GM12873 (cell line): ENCODE measurements at regions not wholly inside any gene's neighbourhood (a gene's known extent, or its start where the extent isn't known, plus 50 kb on each side); places are given as distances from the start of the nearest gene placed in this dataset.

ENCODE experiments used
- TF ChIP-seq, protein P1 (sequence below): IDR thresholded peaks from 2 replicates; pipeline ENCODE4 v1.5.1; 2012; ENCODE audit warnings: low read depth, mild to moderate bottlenecking, moderate library complexity, low read length, control low read depth; ENCODE audit not compliant: insufficient read depth; ENCODE audit errors: missing control alignments

DNA sequence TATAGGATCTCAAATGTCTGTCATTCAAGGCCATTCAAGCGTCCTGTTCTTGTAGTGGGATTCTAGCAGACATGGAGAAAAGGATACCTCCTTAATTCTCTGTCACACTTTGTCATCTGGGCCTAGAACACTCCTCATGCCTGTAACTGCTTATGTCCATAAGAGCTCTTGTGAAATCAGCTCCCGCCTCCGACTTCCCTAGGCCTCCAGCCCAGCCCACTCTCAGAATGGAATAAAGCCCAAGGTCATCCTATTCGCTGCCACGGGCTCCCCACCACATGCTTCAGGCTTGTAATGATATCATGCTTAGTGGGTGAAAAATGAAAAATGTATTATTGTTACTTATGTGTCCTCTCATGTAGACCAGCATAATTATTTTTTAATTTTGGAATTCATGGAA, 632.5 kb downstream of the ISL1 start:
- TF ChIP-seq, protein P1, sequence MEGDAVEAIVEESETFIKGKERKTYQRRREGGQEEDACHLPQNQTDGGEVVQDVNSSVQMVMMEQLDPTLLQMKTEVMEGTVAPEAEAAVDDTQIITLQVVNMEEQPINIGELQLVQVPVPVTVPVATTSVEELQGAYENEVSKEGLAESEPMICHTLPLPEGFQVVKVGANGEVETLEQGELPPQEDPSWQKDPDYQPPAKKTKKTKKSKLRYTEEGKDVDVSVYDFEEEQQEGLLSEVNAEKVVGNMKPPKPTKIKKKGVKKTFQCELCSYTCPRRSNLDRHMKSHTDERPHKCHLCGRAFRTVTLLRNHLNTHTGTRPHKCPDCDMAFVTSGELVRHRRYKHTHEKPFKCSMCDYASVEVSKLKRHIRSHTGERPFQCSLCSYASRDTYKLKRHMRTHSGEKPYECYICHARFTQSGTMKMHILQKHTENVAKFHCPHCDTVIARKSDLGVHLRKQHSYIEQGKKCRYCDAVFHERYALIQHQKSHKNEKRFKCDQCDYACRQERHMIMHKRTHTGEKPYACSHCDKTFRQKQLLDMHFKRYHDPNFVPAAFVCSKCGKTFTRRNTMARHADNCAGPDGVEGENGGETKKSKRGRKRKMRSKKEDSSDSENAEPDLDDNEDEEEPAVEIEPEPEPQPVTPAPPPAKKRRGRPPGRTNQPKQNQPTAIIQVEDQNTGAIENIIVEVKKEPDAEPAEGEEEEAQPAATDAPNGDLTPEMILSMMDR: no peak

DNA sequence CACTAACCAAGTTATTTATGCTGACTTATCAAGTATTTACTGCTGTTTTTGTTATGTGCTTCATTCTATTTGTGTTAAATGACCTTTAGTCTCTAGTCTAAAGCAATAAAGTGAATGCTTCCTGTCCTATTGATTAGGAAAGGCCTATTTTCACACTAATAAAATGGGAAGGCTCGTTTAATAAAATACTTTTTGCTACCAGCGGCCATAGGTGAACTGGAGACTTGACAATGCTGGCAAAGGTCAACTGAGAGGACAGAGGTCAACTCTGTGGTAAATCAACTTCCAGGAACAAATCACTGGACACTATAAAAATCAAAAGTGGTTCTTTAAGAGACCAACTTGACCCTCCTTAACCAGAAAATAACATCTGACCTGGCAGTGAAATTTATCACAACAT, 634.3 kb downstream of the ISL1 start:
- TF ChIP-seq, protein P1: no peak

DNA sequence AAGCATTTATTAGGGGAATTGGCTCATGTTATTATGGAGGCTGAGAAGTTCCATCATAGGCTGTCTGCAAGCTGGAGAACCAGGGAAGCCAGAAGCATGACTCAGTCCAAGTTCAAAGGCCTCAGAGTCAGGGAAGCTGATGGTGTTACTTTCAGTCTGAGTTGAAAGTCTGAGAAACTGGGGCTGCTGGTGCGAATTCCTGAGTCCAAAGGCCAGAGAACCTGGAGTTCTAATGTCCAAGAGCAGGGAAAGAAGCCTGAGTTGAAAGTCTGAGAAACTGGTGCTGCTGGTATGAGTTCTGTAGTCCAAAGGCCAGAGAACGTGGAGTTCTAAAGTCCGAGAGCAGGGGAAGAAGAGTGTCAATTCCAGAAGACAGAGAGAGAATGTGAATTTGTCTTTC, 641.1 kb downstream of the ISL1 start:
- TF ChIP-seq, protein P1: no peak

DNA sequence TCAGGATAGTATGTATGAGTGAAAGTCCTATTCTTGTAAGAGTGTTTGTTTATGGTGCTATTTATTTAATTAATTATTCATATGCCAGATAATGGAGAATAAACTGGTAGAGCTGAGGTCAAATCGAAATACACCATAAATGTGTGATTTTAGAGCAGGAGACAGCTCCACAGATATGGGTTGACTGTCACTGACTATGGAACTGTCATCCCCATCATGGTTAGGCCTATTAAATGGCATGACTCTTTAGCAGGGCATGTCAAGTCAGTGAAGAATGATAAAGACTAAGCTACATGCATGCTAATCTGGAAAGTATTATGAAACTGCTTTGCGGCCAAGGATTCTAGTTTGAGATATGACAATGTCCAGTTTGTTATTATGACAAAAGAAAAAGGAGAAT, 658.6 kb downstream of the ISL1 start:
- TF ChIP-seq, protein P1: no peak

DNA sequence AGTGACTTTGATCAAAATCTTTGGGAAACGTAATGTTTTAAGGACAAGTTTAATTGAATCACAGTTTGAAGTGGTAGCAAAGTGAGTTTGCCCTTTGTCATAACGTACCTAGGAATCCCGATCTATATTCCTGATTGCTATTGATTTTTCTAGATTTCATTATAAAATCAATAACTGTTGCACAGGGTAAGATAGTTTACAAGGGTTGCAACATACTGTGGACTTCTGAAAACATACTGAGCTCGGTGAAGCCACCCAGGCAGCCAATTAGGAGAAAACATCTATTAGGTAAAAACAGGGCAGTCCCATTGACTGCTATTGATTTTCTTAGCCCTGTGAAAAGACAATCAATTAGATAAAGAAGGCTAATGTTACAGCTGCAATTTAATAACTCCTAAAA, 659.9 kb downstream of the ISL1 start:
- TF ChIP-seq, protein P1: no peak

DNA sequence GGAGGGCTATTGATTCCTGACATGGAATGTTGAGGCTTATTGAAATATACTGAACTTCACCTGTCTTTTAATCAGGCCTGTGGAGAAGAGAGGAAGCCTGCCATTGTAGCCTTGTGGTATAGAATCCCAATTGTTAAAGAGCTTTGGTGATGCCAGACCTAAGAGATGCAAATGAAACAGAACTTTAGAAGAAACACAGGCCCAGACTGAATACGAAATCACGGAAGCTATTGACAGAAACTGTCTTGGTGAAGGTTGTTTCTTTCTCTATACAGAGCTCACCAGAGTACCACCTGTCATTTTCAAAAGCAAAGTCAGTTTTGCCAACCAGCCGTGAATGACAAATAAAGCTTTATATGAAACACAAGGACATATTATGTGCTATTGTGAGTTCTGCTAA, 660.3 kb downstream of the ISL1 start:
- TF ChIP-seq, protein P1: no peak

DNA sequence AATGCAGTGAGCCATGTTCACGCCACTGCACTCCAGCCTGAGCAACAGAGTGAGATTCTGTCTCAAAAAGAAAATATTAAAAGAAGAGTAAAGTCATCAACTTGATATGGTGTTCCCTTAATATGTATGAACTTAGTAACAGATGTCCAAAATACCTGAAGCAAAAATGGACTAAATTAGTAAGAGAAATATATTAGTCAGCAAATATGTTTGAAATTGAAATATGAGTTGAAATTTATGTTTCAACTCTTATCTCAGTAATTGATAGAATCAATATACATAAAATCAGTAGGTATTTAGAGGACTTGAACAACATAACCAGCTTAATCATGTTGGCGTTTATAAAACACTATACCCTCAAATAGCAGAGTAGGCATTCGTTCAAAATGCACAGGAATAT, 668.5 kb downstream of the ISL1 start:
- TF ChIP-seq, protein P1: no peak

DNA sequence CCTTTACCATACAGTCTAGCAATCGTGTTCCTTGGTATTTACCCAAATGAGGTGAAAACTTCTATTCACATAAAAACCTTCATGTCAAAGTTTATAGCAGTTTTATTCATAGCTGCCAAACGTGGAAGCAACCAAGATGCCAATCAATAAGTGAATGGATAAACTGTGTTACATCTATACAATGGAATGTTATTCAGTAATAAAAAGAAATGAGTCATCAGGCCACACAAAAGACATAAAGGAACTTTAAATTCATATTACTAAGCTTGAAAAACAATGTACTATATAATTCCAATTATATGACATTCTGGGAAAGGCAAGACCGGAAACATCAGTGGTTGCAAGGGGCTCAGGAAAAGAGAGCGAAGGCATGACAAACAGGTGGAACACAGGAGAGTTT, 679.9 kb downstream of the ISL1 start:
- TF ChIP-seq, protein P1: no peak
